GM12872 (cell line): ENCODE measurements at regions not wholly inside any gene's neighbourhood (a gene's known extent, or its start where the extent isn't known, plus 50 kb on each side); places are given as distances from the start of the nearest gene placed in this dataset.
A peak's percentile ranks its signal among the peaks of the same experiment; 100 is the strongest.

ENCODE experiments used
- CTCF ChIP-seq: IDR thresholded peaks from 3 replicates; pipeline ENCODE4 v1.5.1; 2011; ENCODE audit warnings: low read depth, mild to moderate bottlenecking, low read length, moderate library complexity; ENCODE audit not compliant: insufficient read depth

GRCh38 chr20:58092353-58092752 lies 136.1 kb downstream of the ANKRD60 start:
- TF ChIP-seq CTCF = no peak

- TF ChIP-seq CTCF = no peak
Observed at GRCh38 chr20:58091810-58092209, 136.6 kb downstream of the ANKRD60 start.

DNA sequence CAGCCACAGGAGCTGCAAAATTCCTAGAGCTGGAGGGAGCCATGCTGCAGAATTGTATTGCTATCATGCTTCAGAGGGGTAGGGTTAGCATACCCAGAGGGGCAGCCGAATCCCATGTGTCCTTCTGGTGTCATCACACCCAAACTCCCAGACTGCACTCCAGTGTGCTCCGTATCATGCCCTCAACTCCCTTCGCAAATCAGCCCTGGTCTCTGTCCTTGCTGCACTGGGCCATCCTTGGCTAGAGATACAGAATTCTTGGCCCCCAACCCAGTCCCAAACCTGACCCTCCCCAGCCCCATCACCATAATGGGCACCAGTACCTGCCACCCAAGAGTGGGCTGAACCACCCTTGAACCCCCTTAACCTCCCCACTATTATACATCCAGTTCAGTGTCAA lies 138.3 kb downstream of the ANKRD60 start:
- TF ChIP-seq CTCF = no peak

GRCh38 chr20:58088625-58089024 lies 139.8 kb downstream of the ANKRD60 start:
- no peak for TF ChIP-seq CTCF

DNA sequence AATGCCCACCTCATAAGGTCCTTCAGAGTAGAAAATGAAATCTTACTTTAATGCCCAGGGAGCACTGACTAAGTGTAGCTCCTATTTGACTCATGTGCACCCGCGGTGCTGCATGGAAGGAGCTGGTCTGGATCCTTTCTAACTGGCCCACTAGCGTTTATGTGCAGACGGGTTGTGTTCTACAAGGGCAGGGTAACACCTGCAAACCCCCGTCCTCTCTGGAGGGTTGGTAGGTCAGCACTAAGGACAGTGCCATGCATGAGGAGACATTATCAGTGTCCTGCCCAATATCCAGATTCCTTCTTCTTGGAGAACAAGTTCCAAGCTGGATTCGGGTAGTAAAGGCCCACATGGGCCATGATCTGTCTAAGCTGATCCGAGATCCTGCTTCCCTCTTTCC lies 140.3 kb downstream of the ANKRD60 start:
- no peak for TF ChIP-seq CTCF

DNA sequence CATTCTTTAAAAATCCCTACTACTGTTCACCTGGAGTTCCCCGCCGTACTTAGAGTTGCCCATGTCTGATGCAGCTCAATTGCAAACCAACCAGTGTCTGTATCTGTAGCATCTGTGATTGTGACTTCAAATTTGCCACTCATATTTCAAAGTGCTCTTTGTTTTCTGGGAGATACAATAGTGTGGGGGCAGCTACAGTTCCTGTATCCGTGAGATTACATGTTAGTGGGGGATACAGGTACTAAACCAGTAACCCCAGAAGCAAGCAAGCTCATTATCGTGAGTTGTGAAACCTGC lies 140.9 kb downstream of the ANKRD60 start:
- no peak for TF ChIP-seq CTCF

DNA sequence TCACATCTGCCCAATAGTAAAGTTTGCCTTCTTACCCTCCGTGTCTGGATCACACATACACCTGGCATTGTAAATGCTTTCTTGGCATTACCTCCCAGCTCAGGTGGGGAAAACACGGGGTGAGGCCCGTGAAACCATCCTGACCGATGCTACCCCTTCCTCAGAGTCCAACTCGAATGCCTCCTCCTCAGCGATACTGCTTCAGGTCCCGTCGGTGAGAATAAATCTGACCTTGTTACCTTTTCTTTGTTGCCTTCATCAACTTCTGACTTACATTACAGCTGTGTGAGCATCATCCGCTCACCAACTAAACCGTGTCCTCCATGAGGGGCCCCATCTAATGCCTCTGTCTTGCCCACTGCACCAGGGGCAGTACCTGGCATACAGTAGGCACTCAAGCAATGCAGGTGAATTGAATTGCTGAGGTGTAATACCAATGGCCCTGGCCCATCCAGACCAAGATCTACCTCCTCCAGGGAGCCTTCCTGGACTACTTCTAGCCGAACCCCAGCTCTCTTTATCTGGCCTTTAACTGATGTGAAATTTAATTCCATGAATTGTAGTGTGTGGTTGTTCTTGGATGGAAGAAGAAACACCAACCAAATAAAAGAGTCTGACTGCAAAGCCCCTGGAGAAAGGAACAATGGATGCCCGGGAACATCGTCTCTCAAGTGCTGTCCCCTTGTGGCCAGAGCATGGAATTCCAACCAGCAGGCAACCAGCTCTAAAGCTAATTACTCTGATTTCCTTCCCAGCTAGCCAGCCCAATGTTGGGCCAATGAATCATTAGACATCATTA lies 141.5 kb downstream of the ANKRD60 start:
- peak; percentile 92 for TF ChIP-seq CTCF
